IMR-90 (cell line): ENCODE measurements at regions not wholly inside any gene's neighbourhood (a gene's known extent, or its start where the extent isn't known, plus 50 kb on each side); places are given as distances from the start of the nearest gene placed in this dataset.

Experiments used
- ATAC-seq: fragments of 200-7000 bp; cut with Tn5 transposase; 2 replicates; pipeline ENCODE4 v1.9.1; 2020; ENCODE audit warnings: low read depth, mild to moderate bottlenecking, moderate library complexity
- BruUV-seq: library from RNA; stranded (reverse); fragments of 400-500 nt; replicated peaks from 2 replicates; lab custom pipeline; 2021; lab: Mats Ljungman, UMichigan
- CTCF ChIA-PET: fragments of 300-600 bp; formaldehyde crosslinking; extraction: SDS; loops from one replicate; lab custom pipeline; 2021; ENCODE audit warnings: antibody characterized with exemption; lab: Yijun Ruan, JAX
- POLR2A ChIA-PET: fragments of 300-600 bp; sonication (Branson Sonifier 250); formaldehyde crosslinking; loops from one replicate; lab custom pipeline; 2022; ENCODE audit warnings: antibody characterized with exemption; ENCODE audit not compliant: unreplicated experiment; lab: Charles Lee
- DNase-seq: peaks from one replicate; pipeline ENCODE4 v3.0.0; 2013
- H2AFZ ChIP-seq: replicated peaks from 2 replicates; pipeline ENCODE3; 2013; ENCODE audit warnings: low read length, mild to moderate bottlenecking; ENCODE audit not compliant: poor library complexity
- H2AK5ac ChIP-seq: 2 replicates; pipeline ENCODE4 v1.6.1; 2013; ENCODE audit warnings: low read depth, low read length, inconsistent platforms
- H2AK9ac ChIP-seq: replicated peaks from 2 replicates; pipeline ENCODE3; 2013; ENCODE audit warnings: mild to moderate bottlenecking, low read depth, low read length, moderate library complexity; ENCODE audit not compliant: poor library complexity
- H2BK120ac ChIP-seq: 2 replicates; pipeline ENCODE4 v1.6.1; 2013; ENCODE audit warnings: low read depth, low read length, inconsistent platforms
- H2BK15ac ChIP-seq: 3 replicates; pipeline ENCODE4 v1.6.1; 2013; ENCODE audit warnings: low read depth, low read length, inconsistent platforms
- H2BK20ac ChIP-seq: 2 replicates; pipeline ENCODE4 v1.6.1; 2013; ENCODE audit warnings: low read depth, mild to moderate bottlenecking, inconsistent platforms, low read length, moderate library complexity
- H2BK5ac ChIP-seq: 2 replicates; pipeline ENCODE4 v1.6.1; 2013; ENCODE audit warnings: mild to moderate bottlenecking, low read depth, low read length, inconsistent platforms; ENCODE audit not compliant: poor library complexity, severe bottlenecking
- H3K14ac ChIP-seq: replicated peaks from 2 replicates; pipeline ENCODE4 v1.6.1; 2013; ENCODE audit warnings: low read depth, low read length, inconsistent platforms
- H3K18ac ChIP-seq: 2 replicates; pipeline ENCODE4 v1.6.1; 2013; ENCODE audit warnings: low read depth, low read length, control low read depth
- H3K23ac ChIP-seq: 2 replicates; pipeline ENCODE4 v1.6.1; 2013; ENCODE audit warnings: low read depth, low read length, inconsistent platforms
- H3K27ac ChIP-seq: 2 replicates; pipeline ENCODE4 v1.5.1; 2013; ENCODE audit warnings: mild to moderate bottlenecking, control low read depth, low read length; ENCODE audit not compliant: insufficient read depth
- H3K27me3 ChIP-seq: 2 replicates; pipeline ENCODE4 v1.6.1; 2013; ENCODE audit warnings: low read length; ENCODE audit not compliant: control insufficient read depth, insufficient read depth
- H3K36me3 ChIP-seq: 2 replicates; pipeline ENCODE4 v1.6.1; 2013; ENCODE audit warnings: low read length, mixed read lengths; ENCODE audit not compliant: control insufficient read depth, insufficient read depth
- H3K4ac ChIP-seq: 2 replicates; pipeline ENCODE4 v1.6.1; 2013; ENCODE audit warnings: low read depth, low read length, inconsistent platforms
- H3K4me1 ChIP-seq: 2 replicates; pipeline ENCODE4 v1.6.1; 2013; ENCODE audit warnings: low read length, mixed read lengths; ENCODE audit not compliant: control insufficient read depth, insufficient read depth
- H3K4me2 ChIP-seq: 2 replicates; pipeline ENCODE4 v1.6.1; 2013; ENCODE audit warnings: low read depth, mild to moderate bottlenecking, control low read depth, low read length, moderate library complexity
- H3K4me3 ChIP-seq: 2 replicates; pipeline ENCODE4 v1.5.1; 2013; ENCODE audit warnings: low read depth, mild to moderate bottlenecking, control low read depth, low read length, moderate library complexity; ENCODE audit not compliant: insufficient read depth
- H3K56ac ChIP-seq: 2 replicates; pipeline ENCODE4 v1.6.1; 2013; ENCODE audit warnings: low read length, inconsistent platforms; ENCODE audit not compliant: insufficient read depth; ENCODE audit errors: extremely low read depth
- H3K79me1 ChIP-seq, 2 experiments: 2 replicates each; pipeline ENCODE4 v1.6.1; 2013; ENCODE audit warnings: low read length in 2 of 2, inconsistent platforms in 1 of 2, low read depth in 1 of 2
- H3K9ac ChIP-seq: 2 replicates; pipeline ENCODE4 v1.6.1; 2013; ENCODE audit warnings: low read depth, low read length, control low read depth
- H3K9me1 ChIP-seq: 2 replicates; pipeline ENCODE4 v1.6.1; 2013; ENCODE audit warnings: low read length, inconsistent platforms; ENCODE audit not compliant: insufficient read depth
- H3K9me3 ChIP-seq: 2 replicates; pipeline ENCODE4 v1.6.1; 2013; ENCODE audit warnings: low read length; ENCODE audit not compliant: control insufficient read depth, insufficient read depth
- H4K20me1 ChIP-seq: 2 replicates; pipeline ENCODE4 v1.6.1; 2013; ENCODE audit warnings: low read length, inconsistent platforms; ENCODE audit not compliant: insufficient read depth
- H4K5ac ChIP-seq: 2 replicates; pipeline ENCODE4 v1.6.1; 2013; ENCODE audit warnings: mild to moderate bottlenecking, low read depth, low read length, control low read depth
- H4K8ac ChIP-seq, 2 experiments: 2 replicates each; pipeline ENCODE4 v1.6.1; 2013; ENCODE audit warnings: low read depth in 2 of 2, low read length in 2 of 2, control low read depth in 1 of 2, inconsistent platforms in 1 of 2
- H4K91ac ChIP-seq: 2 replicates; pipeline ENCODE4 v1.6.1; 2013; ENCODE audit warnings: low read depth, low read length, inconsistent platforms; ENCODE audit not compliant: insufficient read depth
- BHLHE40 ChIP-seq: fragments of 150-350 bp; IDR thresholded peaks from 2 replicates; pipeline ENCODE4 v1.6.1; 2016; ENCODE audit warnings: mild to moderate bottlenecking, low read depth, low read length
- CEBPB ChIP-seq: IDR thresholded peaks from 2 replicates; pipeline ENCODE4 v1.6.1; 2012; ENCODE audit warnings: low read depth, low read length, improper control_type of control experiment
- CHD1 ChIP-seq: IDR thresholded peaks from 2 replicates; pipeline ENCODE4 v1.6.1; 2012; ENCODE audit warnings: low read depth, low read length, improper control_type of control experiment
- ELK1 ChIP-seq: fragments of 150-350 bp; IDR thresholded peaks from 2 replicates; pipeline ENCODE4 v1.6.1; 2016; ENCODE audit warnings: low read depth, mild to moderate bottlenecking, low read length, moderate library complexity, borderline replicate concordance
- FOS ChIP-seq: fragments of 150-350 bp; IDR thresholded peaks from 2 replicates; pipeline ENCODE4 v1.6.1; 2016; ENCODE audit warnings: low read depth, low read length
- MAFK ChIP-seq: IDR thresholded peaks from 2 replicates; pipeline ENCODE4 v1.6.1; 2012; ENCODE audit warnings: low read depth, low read length, improper control_type of control experiment
- MAZ ChIP-seq: IDR thresholded peaks from 2 replicates; pipeline ENCODE4 v1.6.1; 2012; ENCODE audit warnings: low read depth, mild to moderate bottlenecking, low read length, improper control_type of control experiment, moderate library complexity, borderline replicate concordance
- MXI1 ChIP-seq: IDR thresholded peaks from 2 replicates; pipeline ENCODE4 v1.6.1; 2012; ENCODE audit warnings: low read depth, mild to moderate bottlenecking, low read length, moderate library complexity, borderline replicate concordance
- NFE2L2 ChIP-seq: fragments of 150-350 bp; IDR thresholded peaks from 2 replicates; pipeline ENCODE4 v1.6.1; 2016; ENCODE audit warnings: low read depth, mild to moderate bottlenecking, low read length
- POLR2A ChIP-seq: IDR thresholded peaks from 2 replicates; pipeline ENCODE4 v1.6.1; 2012; ENCODE audit warnings: mild to moderate bottlenecking, low read depth, low read length
- RAD21 ChIP-seq: IDR thresholded peaks from 2 replicates; pipeline ENCODE4 v1.6.1; 2012; ENCODE audit warnings: low read length, improper control_type of control experiment
- RCOR1 ChIP-seq: IDR thresholded peaks from 2 replicates; pipeline ENCODE4 v1.6.1; 2012; ENCODE audit warnings: mild to moderate bottlenecking, low read length, improper control_type of control experiment; ENCODE audit not compliant: insufficient replicate concordance
- RFX5 ChIP-seq: IDR thresholded peaks from 2 replicates; pipeline ENCODE4 v1.8.0; 2012; ENCODE audit warnings: low read depth, mild to moderate bottlenecking, low read length, moderate library complexity
- SMC3 ChIP-seq: fragments of 150-350 bp; IDR thresholded peaks from 2 replicates; pipeline ENCODE4 v1.6.1; 2016; ENCODE audit warnings: low read depth, mild to moderate bottlenecking, antibody characterized with exemption, low read length, moderate library complexity
- USF2 ChIP-seq: fragments of 150-350 bp; IDR thresholded peaks from 2 replicates; pipeline ENCODE4 v1.6.1; 2017; ENCODE audit warnings: mild to moderate bottlenecking, antibody characterized with exemption, low read length, low read depth
- WGBS, 2 experiments: methylation state at CpG; one replicate each; pipeline versions ENCODE4 v1.1.5 to v1.1.7; 2013; ENCODE audit warnings: missing lambda C conversion rate in 2 of 2; ENCODE audit not compliant: insufficient read length in 1 of 2; ENCODE audit errors: extremely low coverage in 2 of 2; 5-methylcytosine and 5-hydroxymethylcytosine counted together
- dilution Hi-C: fragments of 300-500 bp; cut with HindIII; formaldehyde crosslinking; loops from one replicate; pipeline ENCODE4 v1.14.3; 2018; ENCODE audit warnings: low sequenced_read_pairs; ENCODE audit not compliant: unreplicated experiment
- in situ Hi-C: fragments of 300-500 bp; cut with MboI; formaldehyde crosslinking; loops from 3 replicates; pipeline ENCODE4 v1.14.3; 2019; ENCODE audit warnings: low sequenced_read_pairs, inconsistent platforms, mixed read lengths
- intact Hi-C: fragments of 100-400 bp; cut with micrococcal nuclease; formaldehyde crosslinking; loops from 2 replicates; pipeline ENCODE4 v1.10.0; 2022
- TF ChIP-seq, protein P1 (sequence below): conservative IDR thresholded peaks from 2 replicates; pipeline ENCODE4 v1.5.1; 2012; ENCODE audit warnings: mild to moderate bottlenecking, low read depth, low read length, improper control_type of control experiment

DNA sequence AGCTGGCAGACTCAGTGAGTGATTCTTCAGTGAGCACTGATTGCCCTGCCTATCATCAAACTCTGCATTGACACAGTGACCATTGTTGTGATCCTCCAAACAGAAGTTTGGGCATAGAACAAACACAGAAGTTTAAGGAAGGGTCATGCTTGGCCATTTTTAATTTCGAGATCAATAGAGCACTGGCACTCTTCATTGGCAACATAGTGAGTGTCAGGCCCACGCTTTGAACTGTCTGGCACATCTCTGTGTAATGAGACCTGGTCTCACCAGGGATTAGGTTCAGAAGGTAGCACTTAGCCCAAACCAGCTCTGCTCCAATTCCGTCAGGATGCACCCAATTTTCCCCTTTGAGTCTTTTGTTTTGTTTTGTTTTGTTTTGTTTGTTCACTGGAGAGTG, 127.1 kb upstream of the MOCS2 start:
- Histone ChIP-seq H2AK5ac (no peak overlapping the region), H3K18ac (peak overlapping the region; percentile 41; the same call in 1 of the 2 replicates), H3K9ac (no peak overlapping the region), H3K36me3 (no peaks in the 10 kb centered on the region), H3K4me1 (peaks cover 7% of the 10 kb centered on the region), H3K23ac (no peak overlapping the region), H4K20me1 (no peaks in the 10 kb centered on the region), H3K4me3 (no peak overlapping the region), H4K8ac (no peak overlapping the region), H2BK20ac (no peak overlapping the region; the same call in 1 of the 2 replicates), H2AK9ac (no peak overlapping the region), H3K27ac (no peak overlapping the region), H2BK15ac (no peak overlapping the region), H3K79me1 (no peaks in the 10 kb centered on the region), H3K4ac (no peak overlapping the region), H3K4me2 (no peak overlapping the region), H3K9me3 (peaks cover 8% of the 10 kb centered on the region; the same call in 1 of the 2 replicates), H4K91ac (no peak overlapping the region), H2BK120ac (no peak overlapping the region), H2BK5ac (no peak overlapping the region), H3K27me3 (no peaks in the 10 kb centered on the region), H4K5ac (no peak overlapping the region), H2AFZ (peak overlapping the region; percentile 26), H3K14ac (no peak overlapping the region), H3K9me1 (no peaks in the 10 kb centered on the region), H3K56ac (no peak overlapping the region)
- dilution Hi-C loops = no loop called here
- DNase-seq (no peak), ATAC-seq (no peak)
- 100% methylated on average over 1 of the region's 3 CpGs; no CpG with 5 or more reads in 1 of the 2 experiments for WGBS, 2 experiments
- in situ Hi-C loops = loop anchor here (5.0 kb wide), 1 partner anchor 54 kb away; no protein-coding TSS in a partner anchor
- BruUV-seq = no TSS peak
- intact Hi-C loops = no loop called here
- POLR2A ChIA-PET = no interaction called here
- TF ChIP-seq FOS = no peak
- TF ChIP-seq RAD21 = no peak
- TF ChIP-seq NFE2L2 = no peak
- TF ChIP-seq, protein P1, sequence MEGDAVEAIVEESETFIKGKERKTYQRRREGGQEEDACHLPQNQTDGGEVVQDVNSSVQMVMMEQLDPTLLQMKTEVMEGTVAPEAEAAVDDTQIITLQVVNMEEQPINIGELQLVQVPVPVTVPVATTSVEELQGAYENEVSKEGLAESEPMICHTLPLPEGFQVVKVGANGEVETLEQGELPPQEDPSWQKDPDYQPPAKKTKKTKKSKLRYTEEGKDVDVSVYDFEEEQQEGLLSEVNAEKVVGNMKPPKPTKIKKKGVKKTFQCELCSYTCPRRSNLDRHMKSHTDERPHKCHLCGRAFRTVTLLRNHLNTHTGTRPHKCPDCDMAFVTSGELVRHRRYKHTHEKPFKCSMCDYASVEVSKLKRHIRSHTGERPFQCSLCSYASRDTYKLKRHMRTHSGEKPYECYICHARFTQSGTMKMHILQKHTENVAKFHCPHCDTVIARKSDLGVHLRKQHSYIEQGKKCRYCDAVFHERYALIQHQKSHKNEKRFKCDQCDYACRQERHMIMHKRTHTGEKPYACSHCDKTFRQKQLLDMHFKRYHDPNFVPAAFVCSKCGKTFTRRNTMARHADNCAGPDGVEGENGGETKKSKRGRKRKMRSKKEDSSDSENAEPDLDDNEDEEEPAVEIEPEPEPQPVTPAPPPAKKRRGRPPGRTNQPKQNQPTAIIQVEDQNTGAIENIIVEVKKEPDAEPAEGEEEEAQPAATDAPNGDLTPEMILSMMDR = no peak
- no peak for TF ChIP-seq RFX5
- TF ChIP-seq MXI1 = no peak
- TF ChIP-seq MAFK = no peak
- TF ChIP-seq ELK1 = no peak
- no peak for TF ChIP-seq BHLHE40
- TF ChIP-seq POLR2A = no peak
- no peak for TF ChIP-seq RCOR1
- no peak for TF ChIP-seq USF2
- no peak for TF ChIP-seq CHD1
- TF ChIP-seq SMC3 = no peak
- TF ChIP-seq MAZ = no peak
- TF ChIP-seq CEBPB = no peak
- CTCF ChIA-PET = no interaction called here
